ENCODE measurements at regions not wholly inside any gene's neighbourhood (a gene's known extent, or its start where the extent isn't known, plus 50 kb on each side); places are given as distances from the start of the nearest gene placed in this dataset.

- Histone ChIP-seq H3K27me3 (ENCODE audit: control insufficient read depth, insufficient read depth, low read length) (no peaks in the 10 kb centered on the region), H3K4me3 (ENCODE audit: low read depth in 2 of 2, low read length in 2 of 2) (no peak overlapping the region), H3K4me1 (ENCODE audit: control insufficient read depth, insufficient read depth, low read length) (no peaks in the 10 kb centered on the region), H3K27ac (ENCODE audit: low read length) (no peak overlapping the region), H3K9me3 (ENCODE audit: control insufficient read depth, insufficient read depth, low read depth, low read length) (no peaks in the 10 kb centered on the region), H3K36me3 (ENCODE audit: control insufficient read depth, insufficient read depth, low read length) (no peaks in the 10 kb centered on the region)
- DNase-seq (ENCODE audit: low read depth, low spot score) (no peak), ATAC-seq (no peak)
- in situ Hi-C loops (cut with HindIII; ENCODE audit: low pct_unique_long_range_greater_than_20kb, low sequenced_read_pairs), result no loop called here
- intact Hi-C loops (cut with micrococcal nuclease; ENCODE audit: unreplicated experiment), result no loop called here
- POLR2A ChIA-PET, result no interaction called here
- TF ChIP-seq REST (IDR thresholded peaks at IDR 0.05; ENCODE audit: insufficient read depth in 1 of 2, low read depth in 2 of 2, low read length in 1 of 2) (no peak), CTCF (IDR thresholded peaks at IDR 0.05) (no peak), TCF7L2 (IDR thresholded peaks at IDR 0.05; ENCODE audit: low read depth, low read length) (no peak), SIN3A (IDR thresholded peaks at IDR 0.05; ENCODE audit: borderline replicate concordance, insufficient read depth, low read depth, low read length) (no peak), POLR2AphosphoS5 (IDR thresholded peaks at IDR 0.05; ENCODE audit: low read depth, low read length) (no peak)
- CTCF ChIA-PET, result no interaction called here
- BruUV-seq (replicated peaks), result no TSS peak
These were observed 98.0 kb downstream of the LMO4 start for GRCh38 chr1:87426463-87427249.

- Histone ChIP-seq H3K27ac (ENCODE audit: low read length) (no peak overlapping the region), H3K36me3 (ENCODE audit: control insufficient read depth, insufficient read depth, low read length) (no peaks in the 10 kb centered on the region), H3K9me3 (ENCODE audit: control insufficient read depth, insufficient read depth, low read depth, low read length) (no peaks in the 10 kb centered on the region), H3K4me3 (ENCODE audit: low read depth in 2 of 2, low read length in 2 of 2) (no peak overlapping the region), H3K27me3 (ENCODE audit: control insufficient read depth, insufficient read depth, low read length) (no peaks in the 10 kb centered on the region), H3K4me1 (ENCODE audit: control insufficient read depth, insufficient read depth, low read length) (no peaks in the 10 kb centered on the region)
- POLR2A ChIA-PET, result no interaction called here
- intact Hi-C loops (cut with micrococcal nuclease; ENCODE audit: unreplicated experiment), result no loop called here
- in situ Hi-C loops (cut with HindIII; ENCODE audit: low pct_unique_long_range_greater_than_20kb, low sequenced_read_pairs), result no loop called here
- DNase-seq (ENCODE audit: low read depth, low spot score) (no peak), ATAC-seq (no peak)
- no peak for TF ChIP-seq POLR2AphosphoS5 (IDR thresholded peaks at IDR 0.05; ENCODE audit: low read depth, low read length)
- BruUV-seq (replicated peaks), result no TSS peak
- CTCF ChIA-PET, result no interaction called here
These were observed 99.7 kb downstream of the LMO4 start for GRCh38 chr1:87428367-87428766.

GRCh38 chr1:87428883-87429282 lies 100.2 kb downstream of the LMO4 start:
- BruUV-seq (replicated peaks), result no TSS peak
- ATAC-seq (no peak), DNase-seq (ENCODE audit: low read depth, low spot score) (no peak)
- POLR2A ChIA-PET, result no interaction called here
- Histone ChIP-seq H3K27me3 (ENCODE audit: control insufficient read depth, insufficient read depth, low read length) (no peaks in the 10 kb centered on the region), H3K27ac (ENCODE audit: low read length) (no peak overlapping the region), H3K4me1 (ENCODE audit: control insufficient read depth, insufficient read depth, low read length) (no peaks in the 10 kb centered on the region), H3K36me3 (ENCODE audit: control insufficient read depth, insufficient read depth, low read length) (no peaks in the 10 kb centered on the region), H3K4me3 (ENCODE audit: low read depth in 2 of 2, low read length in 2 of 2) (no peak overlapping the region), H3K9me3 (ENCODE audit: control insufficient read depth, insufficient read depth, low read depth, low read length) (no peaks in the 10 kb centered on the region)
- in situ Hi-C loops (cut with HindIII; ENCODE audit: low pct_unique_long_range_greater_than_20kb, low sequenced_read_pairs), result no loop called here
- no peak for TF ChIP-seq SIN3A (IDR thresholded peaks at IDR 0.05; ENCODE audit: borderline replicate concordance, insufficient read depth, low read depth, low read length)
- no peak for TF ChIP-seq TCF7L2 (IDR thresholded peaks at IDR 0.05; ENCODE audit: low read depth, low read length)
- no peak for TF ChIP-seq CTCF (IDR thresholded peaks at IDR 0.05)
- no peak for TF ChIP-seq POLR2AphosphoS5 (IDR thresholded peaks at IDR 0.05; ENCODE audit: low read depth, low read length)
- no peak for TF ChIP-seq REST (IDR thresholded peaks at IDR 0.05; ENCODE audit: insufficient read depth in 1 of 2, low read depth in 2 of 2, low read length in 1 of 2)
- intact Hi-C loops (cut with micrococcal nuclease; ENCODE audit: unreplicated experiment), result no loop called here
- CTCF ChIA-PET, result no interaction called here

All from Panc1 (cell line).